CD14-positive monocyte (primary cell): ENCODE measurements at regions not wholly inside any gene's neighbourhood (a gene's known extent, or its start where the extent isn't known, plus 50 kb on each side); places are given as distances from the start of the nearest gene placed in this dataset.

ENCODE experiments used
- DNase-seq, 3 donors: peaks; one replicate each; pipeline ENCODE4 v3.0.0-alpha.2; 2011 to 2022
- H2AFZ ChIP-seq: 2 replicates; pipeline ENCODE4 v1.6.0; 2012; ENCODE audit warnings: mild to moderate bottlenecking, low read depth, low read length, inconsistent platforms; ENCODE audit not compliant: insufficient read depth, poor library complexity, severe bottlenecking
- H3K27ac ChIP-seq, 2 donors: 1 replicate in 1 of 2; 2 replicates in 1 of 2; pipeline ENCODE4 v1.5.1; 2012 to 2013; ENCODE audit warnings: low read length in 2 of 2, control low read depth in 1 of 2, inconsistent platforms in 1 of 2, low read depth in 1 of 2, mild to moderate bottlenecking in 1 of 2
- H3K27me3 ChIP-seq, 2 donors: one replicate each; pipeline versions ENCODE4 v1.6.0 to v1.6.1; 2011 to 2013; ENCODE audit warnings: low read length in 2 of 2; ENCODE audit not compliant: control insufficient read depth in 2 of 2, insufficient read depth in 2 of 2
- H3K36me3 ChIP-seq, 2 donors: replicated peaks in 1 of 2; 1 replicate in 1 of 2; 2 replicates in 1 of 2; pipeline versions ENCODE4 v1.5.1 to v1.6.1; 2012 to 2013; ENCODE audit warnings: low read length in 2 of 2, control low read depth in 1 of 2, inconsistent platforms in 1 of 2, mild to moderate bottlenecking in 1 of 2; ENCODE audit not compliant: insufficient read depth in 2 of 2, control insufficient read depth in 1 of 2
- H3K4me1 ChIP-seq, 2 donors: 1 replicate in 1 of 2; 2 replicates in 1 of 2; pipeline versions ENCODE4 v1.5.1 to v1.6.1; 2012 to 2013; ENCODE audit warnings: low read length in 2 of 2, control low read depth in 1 of 2, inconsistent platforms in 1 of 2, mild to moderate bottlenecking in 1 of 2, moderate library complexity in 1 of 2; ENCODE audit not compliant: insufficient read depth in 2 of 2, control insufficient read depth in 1 of 2
- H3K4me2 ChIP-seq: replicated peaks from 2 replicates; pipeline ENCODE3; 2012; ENCODE audit warnings: low read length, moderate library complexity, mild to moderate bottlenecking; ENCODE audit not compliant: poor library complexity, severe bottlenecking; ENCODE audit errors: extremely low read depth
- H3K4me3 ChIP-seq, 3 experiments: fragments of 200-600 bp in 1 of 3; sonication (generic) in 1 of 3; replicated peaks in 1 of 3; 1 replicate in 2 of 3; 2 replicates in 1 of 3; pipeline ENCODE4 v1.5.1; 2011 to 2013; ENCODE audit warnings: low read length in 3 of 3, mild to moderate bottlenecking in 3 of 3, control low read depth in 2 of 3, low read depth in 2 of 3, inconsistent platforms in 1 of 3, moderate library complexity in 1 of 3
- H3K79me2 ChIP-seq: 2 replicates; pipeline ENCODE4 v1.6.0; 2012; ENCODE audit warnings: mild to moderate bottlenecking, control low read depth, inconsistent platforms, low read length, moderate library complexity; ENCODE audit not compliant: insufficient read depth
- H3K9ac ChIP-seq: 2 replicates; pipeline ENCODE4 v1.6.0; 2017; ENCODE audit warnings: low read length, mild to moderate bottlenecking; ENCODE audit not compliant: insufficient read depth, poor library complexity, severe bottlenecking
- H3K9me3 ChIP-seq, 2 donors: replicated peaks in 1 of 2; 1 replicate in 1 of 2; 2 replicates in 1 of 2; pipeline versions ENCODE4 v1.5.1 to v1.6.1; 2012 to 2013; ENCODE audit warnings: low read length in 2 of 2, control low read depth in 1 of 2; ENCODE audit not compliant: control insufficient read depth in 1 of 2, insufficient read depth in 1 of 2
- H4K20me1 ChIP-seq: 2 replicates; pipeline ENCODE4 v1.6.0; 2012; ENCODE audit warnings: mild to moderate bottlenecking, low read length, control low read depth, moderate library complexity; ENCODE audit not compliant: insufficient read depth
- H3K27ac Mint-ChIP-seq, 7 donors: one replicate each; pipeline ENCODE4 v1.8.0; 2020; ENCODE audit warnings: mild to moderate bottlenecking in 7 of 7, mixed read lengths in 7 of 7, moderate library complexity in 6 of 7, inconsistent platforms in 2 of 7
- H3K27me3 Mint-ChIP-seq, 3 donors: one replicate each; pipeline ENCODE4 v1.8.0; 2021 to 2022; ENCODE audit warnings: low read depth in 3 of 3, mild to moderate bottlenecking in 3 of 3, mixed read lengths in 3 of 3, moderate library complexity in 3 of 3, inconsistent platforms in 1 of 3
- H3K36me3 Mint-ChIP-seq, 2 donors: one replicate each; pipeline ENCODE4 v1.8.0; 2020; ENCODE audit warnings: mixed read lengths in 2 of 2, inconsistent platforms in 1 of 2, mild to moderate bottlenecking in 1 of 2
- H3K4me1 Mint-ChIP-seq: one replicate; pipeline ENCODE4 v1.8.0; 2020; ENCODE audit warnings: mild to moderate bottlenecking, mixed read lengths
- H3K4me3 Mint-ChIP-seq, 2 donors: one replicate each; pipeline ENCODE4 v1.8.0; 2020; ENCODE audit warnings: mild to moderate bottlenecking in 2 of 2, mixed read lengths in 2 of 2, moderate library complexity in 1 of 2
- H3K9me3 Mint-ChIP-seq, 7 donors: one replicate each; pipeline ENCODE4 v1.8.0; 2020 to 2022; ENCODE audit warnings: mixed read lengths in 7 of 7, mild to moderate bottlenecking in 6 of 7, moderate library complexity in 6 of 7, inconsistent platforms in 2 of 7
- WGBS: methylation state at CpG from one replicate; pipeline ENCODE4 v1.1.5; 2013; ENCODE audit warnings: missing lambda C conversion rate; ENCODE audit not compliant: insufficient coverage; 5-methylcytosine and 5-hydroxymethylcytosine counted together
- intact Hi-C, 2 donors: fragments of 100-400 bp; cut with micrococcal nuclease; formaldehyde crosslinking; loops; one replicate each; pipeline versions ENCODE4 v1.15.0 to v1.15.1; 2023
- TF ChIP-seq, protein P1 (sequence below): fragments of 200-600 bp; IDR thresholded peaks from one replicate; pipeline ENCODE4 v1.8.0; 2022; ENCODE audit warnings: antibody characterized with exemption, mild to moderate bottlenecking

DNA sequence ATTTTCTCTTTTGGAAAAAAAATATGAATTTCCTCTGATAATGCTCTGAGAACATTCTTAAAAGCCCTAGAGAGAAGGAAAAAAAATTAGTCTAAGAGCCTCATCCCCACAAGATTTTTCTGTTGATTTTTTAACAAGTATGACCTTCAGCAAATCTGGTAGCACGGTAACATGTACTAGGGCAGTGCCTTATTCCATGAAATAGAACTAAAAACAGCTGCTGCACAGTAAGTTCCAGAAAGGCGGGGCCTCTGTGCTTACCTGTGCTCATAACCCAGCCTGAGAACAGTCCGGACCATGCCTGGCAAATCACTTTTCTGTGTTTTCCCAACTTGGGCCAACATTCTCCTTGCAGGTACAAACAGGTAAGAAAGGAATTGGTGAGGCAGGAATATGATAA is 519.1 kb upstream of the AKR1E2 start:
- no peak overlapping the region for H3K27ac ChIP-seq
- H3K36me3 ChIP-seq, result no peaks in the 10 kb centered on the region
- no peaks in the 10 kb centered on the region for H3K4me1 ChIP-seq
- no peaks in the 10 kb centered on the region for H4K20me1 ChIP-seq
- H3K27me3 ChIP-seq, result no peaks in the 10 kb centered on the region
- H3K27me3 Mint-ChIP-seq, result peaks cover 0 to 2% (median 0%) of the 10 kb centered on the region in 3 donors
- no peak overlapping the region for H3K27ac Mint-ChIP-seq
- TF ChIP-seq, protein P1, sequence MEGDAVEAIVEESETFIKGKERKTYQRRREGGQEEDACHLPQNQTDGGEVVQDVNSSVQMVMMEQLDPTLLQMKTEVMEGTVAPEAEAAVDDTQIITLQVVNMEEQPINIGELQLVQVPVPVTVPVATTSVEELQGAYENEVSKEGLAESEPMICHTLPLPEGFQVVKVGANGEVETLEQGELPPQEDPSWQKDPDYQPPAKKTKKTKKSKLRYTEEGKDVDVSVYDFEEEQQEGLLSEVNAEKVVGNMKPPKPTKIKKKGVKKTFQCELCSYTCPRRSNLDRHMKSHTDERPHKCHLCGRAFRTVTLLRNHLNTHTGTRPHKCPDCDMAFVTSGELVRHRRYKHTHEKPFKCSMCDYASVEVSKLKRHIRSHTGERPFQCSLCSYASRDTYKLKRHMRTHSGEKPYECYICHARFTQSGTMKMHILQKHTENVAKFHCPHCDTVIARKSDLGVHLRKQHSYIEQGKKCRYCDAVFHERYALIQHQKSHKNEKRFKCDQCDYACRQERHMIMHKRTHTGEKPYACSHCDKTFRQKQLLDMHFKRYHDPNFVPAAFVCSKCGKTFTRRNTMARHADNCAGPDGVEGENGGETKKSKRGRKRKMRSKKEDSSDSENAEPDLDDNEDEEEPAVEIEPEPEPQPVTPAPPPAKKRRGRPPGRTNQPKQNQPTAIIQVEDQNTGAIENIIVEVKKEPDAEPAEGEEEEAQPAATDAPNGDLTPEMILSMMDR, result no peak
- no peak overlapping the region for H3K9ac ChIP-seq
- WGBS, result 100% methylated on average over 2 of the region's 3 CpGs
- no peak overlapping the region for H3K4me3 ChIP-seq
- intact Hi-C loops, result no loop called here
- H3K9me3 ChIP-seq, result no peaks in the 10 kb centered on the region
- DNase-seq, result no peak
- no peaks in the 10 kb centered on the region for H3K79me2 ChIP-seq
- no peaks in the 10 kb centered on the region for H3K36me3 Mint-ChIP-seq
- H3K4me2 ChIP-seq, result no peak overlapping the region
- H3K4me3 Mint-ChIP-seq, result no peak overlapping the region
- H3K4me1 Mint-ChIP-seq, result no peaks in the 10 kb centered on the region
- H2AFZ ChIP-seq, result no peak overlapping the region
- peaks cover 0 to 5% (median 0%) of the 10 kb centered on the region in 7 donors for H3K9me3 Mint-ChIP-seq

DNA sequence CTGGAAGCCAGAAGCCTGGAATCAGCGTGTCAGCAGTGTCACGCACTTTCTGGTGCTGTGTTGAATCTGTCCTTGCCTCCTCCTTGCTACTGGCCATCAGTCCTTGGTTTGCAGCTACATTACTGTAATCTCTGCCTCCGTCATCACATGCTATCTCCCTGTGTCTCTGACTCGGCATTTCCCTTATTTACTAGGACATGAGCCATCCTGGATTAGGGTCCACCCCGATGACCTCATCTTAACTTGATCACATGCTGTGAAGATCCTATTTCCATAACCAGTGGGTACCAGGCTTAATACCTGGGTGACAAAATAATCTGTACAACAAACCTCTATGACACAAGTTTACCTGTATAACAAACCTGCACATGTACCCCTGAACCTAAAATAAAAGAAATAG is 518.0 kb upstream of the KLF6 start:
- no peak for DNase-seq
- H3K4me3 Mint-ChIP-seq, result no peak overlapping the region
- intact Hi-C loops, result no loop called here
- no peaks in the 10 kb centered on the region for H4K20me1 ChIP-seq
- H3K4me1 Mint-ChIP-seq, result no peaks in the 10 kb centered on the region
- peaks cover 0 to 3% (median 0%) of the 10 kb centered on the region in 7 donors for H3K9me3 Mint-ChIP-seq
- no peaks in the 10 kb centered on the region for H3K36me3 Mint-ChIP-seq
- no peaks in the 10 kb centered on the region for H3K9me3 ChIP-seq
- H3K27me3 Mint-ChIP-seq, result peaks cover 0 to 2% (median 0%) of the 10 kb centered on the region in 3 donors
- H3K79me2 ChIP-seq, result no peaks in the 10 kb centered on the region
- no peak overlapping the region for H3K27ac ChIP-seq
- 96% methylated on average over 5 of the region's 5 CpGs for WGBS
- no peak overlapping the region for H2AFZ ChIP-seq
- TF ChIP-seq, protein P1, result no peak
- H3K36me3 ChIP-seq, result no peaks in the 10 kb centered on the region
- no peak overlapping the region for H3K4me2 ChIP-seq
- H3K4me3 ChIP-seq, result no peak overlapping the region
- H3K4me1 ChIP-seq, result no peaks in the 10 kb centered on the region
- no peak overlapping the region for H3K9ac ChIP-seq
- H3K27ac Mint-ChIP-seq, result no peak overlapping the region
- no peaks in the 10 kb centered on the region for H3K27me3 ChIP-seq
